HG03575 (cell line): ENCODE measurements at regions not wholly inside any gene's neighbourhood (a gene's known extent, or its start where the extent isn't known, plus 50 kb on each side); places are given as distances from the start of the nearest gene placed in this dataset.
"Not testable (repeated sequence)": the region's sequence is repeated elsewhere in the genome, so short reads cannot be mapped to it uniquely, and the experiment has no call there.

ENCODE experiments used
- ATAC-seq: cut with Tn5 transposase; IDR thresholded peaks from one replicate; pipeline ENCODE4 v1.9.1; 2021; ENCODE audit not compliant: unreplicated experiment, insufficient number of reproducible peaks, low FRiP score; ENCODE audit errors: extremely low read depth

DNA sequence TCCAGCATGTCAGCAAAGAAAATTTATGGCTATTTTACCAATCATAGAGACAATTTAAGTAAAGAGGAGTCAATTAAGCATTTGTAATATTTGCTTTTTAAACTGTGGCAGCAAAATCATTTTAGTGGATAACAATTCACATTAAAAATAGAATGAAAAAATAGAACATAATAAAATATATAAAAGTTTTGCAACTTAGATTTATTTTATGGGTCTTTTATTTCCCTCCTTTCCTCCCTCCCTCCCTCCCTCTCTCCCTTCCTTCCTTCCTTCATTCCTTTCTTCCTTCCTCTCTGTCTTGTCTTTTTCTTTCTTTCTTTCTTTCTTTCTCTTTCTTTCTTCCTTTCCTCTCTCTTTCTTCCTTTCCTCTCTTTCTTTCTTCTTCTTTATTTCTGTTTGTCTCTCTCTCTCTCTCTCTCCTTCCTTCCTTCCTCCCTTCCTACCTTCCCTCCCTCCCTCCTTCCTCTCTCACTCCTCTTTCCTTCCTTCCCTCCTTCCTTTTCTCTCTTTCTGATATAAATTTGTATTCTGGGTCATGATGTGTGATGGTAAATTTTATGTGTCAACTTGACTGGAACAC lies 610.9 kb upstream of the CITED2 start:
- ATAC-seq, result no peak

DNA sequence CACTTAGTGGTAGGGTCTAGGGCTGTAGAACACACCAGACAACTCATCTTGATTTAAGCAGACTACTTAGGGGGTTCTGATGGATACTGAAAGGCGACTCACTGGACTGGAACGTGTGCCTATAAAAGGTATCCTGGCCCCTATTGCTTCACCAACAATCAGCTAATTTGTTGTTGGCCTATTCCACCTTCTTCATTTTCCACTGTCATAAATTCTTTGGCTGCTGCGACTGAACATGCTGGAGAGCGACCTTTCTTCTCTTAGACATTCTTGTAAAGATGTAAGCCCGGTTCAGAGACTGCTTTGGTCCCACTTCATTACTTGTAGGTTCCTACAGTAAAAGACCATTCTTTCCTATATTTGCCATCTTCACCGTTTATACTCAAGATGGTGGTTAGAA lies 609.9 kb upstream of the CITED2 start:
- no peak for ATAC-seq

DNA sequence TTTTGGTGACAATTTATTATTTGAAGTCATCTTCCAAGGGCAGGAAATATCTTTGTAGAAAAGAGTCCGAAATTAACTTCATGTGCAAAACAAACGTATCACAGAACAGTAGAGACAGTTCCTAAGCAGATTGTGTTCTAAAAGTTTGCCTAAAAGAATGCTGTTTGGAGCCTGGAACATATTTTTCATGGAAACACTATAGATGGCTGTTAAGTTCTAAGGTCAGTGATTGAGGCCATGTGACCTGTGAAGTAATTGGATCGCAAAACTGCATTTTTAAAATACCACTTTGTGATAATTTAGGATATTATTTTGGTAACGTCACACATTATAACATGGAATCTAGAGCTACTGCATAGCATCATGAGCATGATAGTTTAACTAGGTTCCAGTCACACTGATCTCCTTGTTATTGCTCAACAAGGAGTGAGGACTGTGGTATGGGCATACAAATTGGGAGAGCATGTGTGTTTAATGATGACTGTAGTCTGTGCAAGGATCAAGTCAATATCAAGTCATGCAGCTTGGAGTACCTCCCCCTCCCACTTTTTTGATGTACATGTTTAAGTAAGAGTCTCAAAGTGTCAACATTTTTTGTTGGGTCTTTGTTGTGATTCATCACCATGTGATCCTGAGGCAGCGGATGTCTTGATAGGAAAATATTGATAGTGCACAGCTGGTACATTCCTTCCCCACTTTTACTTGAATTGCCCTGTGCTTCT lies 609.3 kb upstream of the CITED2 start:
- no peak for ATAC-seq

DNA sequence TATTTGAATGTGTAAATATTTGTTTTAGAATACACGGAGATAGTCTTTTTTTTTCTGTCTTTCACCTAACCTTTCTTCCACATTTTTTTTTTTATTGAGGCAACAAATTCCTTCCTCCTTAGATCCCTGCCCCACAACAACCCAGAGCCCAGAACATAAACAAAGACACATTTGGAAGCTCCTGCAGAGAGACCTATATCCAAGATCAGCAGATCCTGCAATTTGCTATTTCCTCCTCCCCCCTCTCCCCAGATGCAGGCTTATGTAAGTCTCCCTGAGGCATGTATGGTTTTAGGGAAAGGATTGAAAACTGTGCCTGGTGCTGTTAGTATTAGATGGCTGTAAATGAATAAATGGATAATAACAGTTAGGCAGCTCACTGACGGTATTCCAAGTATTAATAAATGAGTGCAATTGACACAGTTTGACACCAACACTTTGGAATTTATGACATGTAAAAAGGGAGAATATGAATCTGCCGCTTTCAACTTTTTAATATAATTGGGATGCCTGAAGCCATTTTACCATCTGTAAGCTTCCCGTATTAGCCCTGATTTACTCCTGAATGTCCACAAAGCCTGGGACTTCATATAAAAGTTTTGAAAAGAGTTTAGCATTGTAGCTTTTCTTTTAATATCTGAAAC lies 608.3 kb upstream of the CITED2 start:
- ATAC-seq, result no peak

DNA sequence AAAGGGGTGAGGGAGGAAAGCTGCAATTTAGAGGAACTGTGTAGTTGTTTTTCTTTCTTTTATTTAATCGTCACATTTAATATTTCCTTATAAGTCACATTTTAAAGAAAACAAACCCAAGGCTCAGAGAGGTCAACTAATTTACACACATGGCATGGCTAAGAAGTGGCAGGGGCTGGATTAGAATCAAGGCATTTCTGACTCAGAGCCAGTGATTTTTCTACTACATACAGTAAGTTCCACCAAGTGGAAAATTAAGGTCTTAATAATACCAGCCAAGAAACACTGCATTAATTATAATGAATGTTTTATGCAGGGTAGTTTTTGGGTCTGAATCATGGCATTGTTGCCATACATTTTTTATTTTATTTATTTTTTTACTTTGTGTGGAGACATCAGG lies 607.7 kb upstream of the CITED2 start:
- ATAC-seq, result no peak

DNA sequence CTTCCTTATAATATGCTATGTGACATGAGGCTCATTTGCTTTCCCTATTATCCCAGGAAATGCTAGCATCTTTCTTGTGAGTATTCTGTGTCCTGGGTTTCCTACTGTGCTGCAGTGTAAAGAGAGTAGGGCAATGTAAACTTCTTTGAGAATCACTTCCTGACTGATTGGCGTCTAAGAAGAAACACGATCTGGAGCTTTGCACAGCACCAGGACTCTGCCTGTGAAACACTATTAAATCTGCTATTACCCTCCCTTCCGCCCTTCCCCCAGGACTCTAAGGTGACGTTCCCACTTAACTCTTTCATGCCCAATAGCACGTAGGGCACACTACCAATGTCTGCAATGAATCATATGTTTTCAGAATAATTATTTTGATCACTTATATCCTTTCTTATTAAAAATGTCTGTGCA lies 607.3 kb upstream of the CITED2 start:
- ATAC-seq, result no peak

DNA sequence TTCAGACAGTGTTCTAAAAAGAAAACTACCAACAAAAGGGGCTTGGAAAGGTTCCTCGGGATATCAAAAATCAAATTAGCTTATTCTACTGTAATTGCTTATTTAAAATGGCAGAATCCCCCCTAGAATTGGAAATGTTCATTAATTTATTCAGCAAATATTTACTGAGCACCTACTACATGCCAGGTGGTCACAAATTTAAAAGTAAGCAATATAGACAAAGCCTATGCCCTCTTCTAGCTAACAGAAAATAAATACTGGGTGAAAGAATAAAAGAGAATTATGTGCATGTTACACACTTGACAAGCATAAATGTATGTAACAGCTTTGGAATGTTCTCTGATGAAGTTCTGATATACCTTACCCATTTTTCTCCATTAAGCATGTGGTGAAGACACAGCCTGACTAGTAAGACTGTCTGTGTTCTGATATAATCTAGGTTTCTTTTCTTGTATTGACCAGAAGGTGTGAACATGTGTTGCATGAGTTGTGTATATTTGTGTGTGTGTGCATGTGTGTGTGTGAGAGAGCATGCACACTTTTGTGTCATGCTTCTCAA lies 606.7 kb upstream of the CITED2 start:
- no peak for ATAC-seq

DNA sequence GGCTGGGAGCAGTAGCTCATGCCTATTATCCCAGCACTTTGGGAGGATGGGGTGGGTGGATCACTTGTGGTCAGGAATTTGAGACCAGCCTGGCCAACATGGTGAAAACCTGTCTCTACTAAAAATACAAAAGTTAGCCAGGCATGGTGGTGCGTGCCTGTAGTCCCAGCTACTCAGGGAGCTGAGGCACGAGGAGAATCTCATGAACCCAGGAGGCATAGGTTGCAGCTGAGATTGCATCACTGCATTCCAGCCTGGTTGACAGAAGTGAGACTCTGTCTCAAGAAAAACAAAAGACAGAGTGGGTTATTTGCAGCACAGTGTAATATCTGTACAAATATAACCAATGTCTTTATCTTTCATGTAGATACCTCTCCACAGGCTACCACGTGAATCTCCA lies 606.2 kb upstream of the CITED2 start:
- not testable (repeated sequence) for ATAC-seq

DNA sequence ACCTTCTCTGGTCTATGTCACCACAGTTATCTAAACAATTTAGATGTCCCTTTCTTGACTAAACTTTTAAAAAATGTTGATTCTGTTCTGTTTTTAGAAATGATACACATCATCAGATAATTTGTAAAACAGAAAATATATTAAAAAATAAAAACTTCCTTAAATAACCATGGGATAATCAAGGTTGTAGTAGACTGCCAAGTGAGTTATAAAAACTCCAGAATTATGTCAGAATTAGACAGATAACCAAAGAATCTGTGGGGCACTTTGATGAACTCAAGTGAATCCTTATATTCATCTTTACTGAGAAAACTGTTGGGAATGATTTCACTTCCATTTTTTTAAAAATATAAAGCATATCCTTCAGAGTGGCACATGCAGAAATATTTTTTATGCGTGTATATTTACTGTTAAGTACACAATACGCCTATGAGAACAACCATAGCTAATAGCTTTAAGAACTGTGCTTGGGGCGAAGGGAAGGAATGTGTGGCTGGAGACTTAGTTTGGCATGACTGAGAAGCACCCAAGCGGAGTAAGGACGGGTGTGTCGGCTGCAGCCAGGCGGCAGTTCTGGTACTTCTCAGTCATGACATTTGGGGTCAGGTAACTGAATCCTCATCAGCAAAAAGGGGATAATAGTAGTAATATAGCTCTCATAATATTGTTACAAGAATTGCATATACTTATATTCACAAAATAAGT lies 604.7 kb upstream of the CITED2 start:
- no peak for ATAC-seq

DNA sequence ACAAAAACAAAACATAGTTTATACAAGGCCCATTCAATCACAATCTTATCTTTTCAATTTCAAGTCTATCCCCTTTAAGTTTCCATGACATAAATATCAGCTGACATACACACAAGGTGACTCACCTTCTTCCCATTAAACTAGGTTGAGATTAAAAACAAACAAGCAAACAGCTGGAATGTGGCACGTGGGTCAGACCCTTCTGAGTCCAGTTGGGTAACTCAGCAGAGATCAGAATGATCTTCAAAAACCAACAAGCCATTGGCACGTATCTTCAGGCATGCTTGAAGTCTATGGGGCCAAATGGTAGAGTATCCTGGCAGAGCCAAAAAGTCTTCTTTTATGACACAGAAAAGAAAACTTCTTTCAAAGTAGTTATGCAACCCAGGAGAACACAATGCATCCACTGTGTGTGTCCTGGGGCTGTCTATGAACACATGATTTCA lies 603.5 kb upstream of the CITED2 start:
- no peak for ATAC-seq

DNA sequence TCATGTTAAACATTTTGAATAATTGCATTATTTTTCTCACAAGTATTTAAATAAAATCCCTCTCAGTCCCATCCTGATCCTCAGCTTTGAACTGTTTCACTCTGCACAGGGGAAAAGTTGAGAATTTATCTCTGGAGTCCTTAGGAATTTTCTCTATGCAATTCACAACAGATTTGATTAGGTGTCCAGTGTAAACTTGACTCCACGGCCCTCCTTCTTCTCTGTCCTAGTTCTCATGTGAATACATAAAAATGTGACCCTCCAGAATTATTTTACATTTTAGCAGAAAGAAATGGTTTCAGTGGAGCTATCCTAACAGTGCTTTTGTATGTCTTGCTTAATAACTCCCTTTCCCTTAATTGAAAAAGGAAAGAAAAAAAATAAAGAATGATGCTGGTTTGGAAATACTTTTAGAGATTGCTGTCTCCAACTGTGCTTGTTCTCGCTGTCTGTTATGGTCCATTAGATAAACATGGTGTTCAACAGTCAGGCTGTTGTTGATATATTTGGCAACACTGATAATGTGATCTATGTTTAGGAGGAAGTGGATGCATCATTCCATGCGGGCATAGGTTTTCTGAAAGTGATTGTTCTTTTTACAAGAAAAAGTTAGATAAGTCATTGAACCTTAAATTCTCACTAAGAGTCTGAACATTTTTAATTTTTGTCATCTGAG lies 599.4 kb upstream of the CITED2 start:
- no peak for ATAC-seq

DNA sequence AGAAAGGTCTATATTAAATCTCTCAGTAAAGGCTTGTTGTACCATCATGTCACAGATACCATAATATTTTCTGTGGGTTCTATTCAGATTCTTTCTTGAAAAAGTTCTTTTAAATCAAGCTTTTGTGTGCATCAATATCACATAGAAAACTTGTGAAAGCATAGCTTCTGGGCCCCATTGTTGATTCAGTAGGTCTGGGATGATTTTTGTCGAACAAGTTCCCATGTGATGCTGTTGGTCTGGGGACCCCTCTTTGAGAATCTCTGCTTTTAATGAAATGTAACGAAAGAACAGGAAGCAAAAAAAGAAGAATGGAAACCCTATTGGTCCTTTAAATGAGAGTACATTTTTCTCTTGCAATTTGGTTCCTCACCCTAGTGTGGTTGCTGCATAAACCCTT lies 597.7 kb upstream of the CITED2 start:
- ATAC-seq, result no peak

DNA sequence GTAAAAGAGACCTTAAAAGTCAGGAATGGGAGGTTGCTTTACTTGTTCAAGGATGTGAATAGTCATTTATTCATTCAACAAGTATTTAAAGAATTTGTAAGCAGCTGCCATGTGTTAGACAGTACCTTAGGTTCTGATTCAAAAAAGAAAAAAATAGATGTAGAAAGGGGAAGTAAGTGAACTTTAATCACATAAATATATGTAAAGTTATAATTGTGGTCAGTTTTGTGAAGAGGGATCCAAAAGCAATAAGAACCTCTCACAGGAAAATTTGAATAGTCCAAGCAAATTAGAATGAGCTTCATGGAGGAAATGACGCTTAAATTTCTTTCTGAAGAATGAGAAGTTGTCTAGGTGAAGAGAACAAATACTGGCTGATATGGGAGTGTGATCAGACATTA lies 596.1 kb upstream of the CITED2 start:
- no peak for ATAC-seq

DNA sequence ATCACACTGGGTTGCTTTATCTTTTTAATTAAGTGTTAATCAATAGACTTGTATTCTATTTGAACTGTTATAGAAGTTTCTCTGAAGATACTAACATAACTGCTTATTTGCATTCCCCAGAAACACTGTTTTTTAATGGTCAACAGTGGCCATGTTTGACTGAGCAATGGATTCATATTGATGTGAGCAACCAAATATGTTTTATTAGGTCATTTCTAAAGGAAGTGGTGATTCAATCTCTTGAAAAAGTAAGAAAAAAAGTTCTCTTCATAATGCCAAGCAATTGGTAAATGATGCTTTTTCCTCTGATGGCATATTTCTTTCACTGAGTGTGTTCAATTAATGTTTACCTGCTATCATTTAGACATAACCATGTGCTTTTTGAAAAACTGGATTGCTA lies 593.0 kb upstream of the CITED2 start:
- no peak for ATAC-seq

DNA sequence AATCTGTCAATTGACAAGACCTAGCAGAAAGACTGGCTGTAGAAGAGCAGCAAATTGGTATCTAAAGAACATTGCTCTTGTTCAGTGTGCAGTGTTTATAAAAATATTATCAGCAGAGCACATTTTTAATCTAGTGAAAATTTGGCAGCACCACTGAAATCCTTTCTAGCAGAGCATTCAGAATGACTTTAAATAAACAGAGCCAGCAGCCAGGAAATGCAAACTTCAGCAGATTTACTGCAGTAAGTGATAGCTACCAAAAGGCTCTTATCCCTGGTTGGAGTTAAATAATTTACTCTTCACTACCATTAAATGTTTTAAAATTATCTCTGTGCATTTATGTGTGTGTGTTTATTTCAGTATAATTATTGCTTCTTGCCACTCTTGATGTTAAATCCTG lies 590.9 kb upstream of the CITED2 start:
- no peak for ATAC-seq

DNA sequence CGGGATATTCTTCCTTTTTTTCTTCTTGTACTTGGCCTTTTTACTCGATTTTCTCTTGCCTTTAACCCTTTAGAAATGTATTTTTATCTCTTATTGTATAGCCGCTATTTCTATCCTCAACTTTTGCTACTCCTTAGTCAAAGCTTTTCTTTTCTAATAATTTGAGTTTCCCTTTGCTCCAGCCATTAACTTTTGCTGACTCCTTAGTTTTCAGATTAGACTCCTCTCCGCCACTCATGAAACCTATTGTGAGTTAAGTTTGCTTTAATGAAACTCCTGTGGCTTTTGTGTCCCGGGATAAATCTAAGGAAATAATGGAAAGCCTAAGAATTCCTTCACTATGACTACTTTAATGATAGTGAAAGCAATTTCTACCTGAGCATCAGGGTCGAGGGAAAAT lies 590.3 kb upstream of the CITED2 start:
- ATAC-seq, result no peak

DNA sequence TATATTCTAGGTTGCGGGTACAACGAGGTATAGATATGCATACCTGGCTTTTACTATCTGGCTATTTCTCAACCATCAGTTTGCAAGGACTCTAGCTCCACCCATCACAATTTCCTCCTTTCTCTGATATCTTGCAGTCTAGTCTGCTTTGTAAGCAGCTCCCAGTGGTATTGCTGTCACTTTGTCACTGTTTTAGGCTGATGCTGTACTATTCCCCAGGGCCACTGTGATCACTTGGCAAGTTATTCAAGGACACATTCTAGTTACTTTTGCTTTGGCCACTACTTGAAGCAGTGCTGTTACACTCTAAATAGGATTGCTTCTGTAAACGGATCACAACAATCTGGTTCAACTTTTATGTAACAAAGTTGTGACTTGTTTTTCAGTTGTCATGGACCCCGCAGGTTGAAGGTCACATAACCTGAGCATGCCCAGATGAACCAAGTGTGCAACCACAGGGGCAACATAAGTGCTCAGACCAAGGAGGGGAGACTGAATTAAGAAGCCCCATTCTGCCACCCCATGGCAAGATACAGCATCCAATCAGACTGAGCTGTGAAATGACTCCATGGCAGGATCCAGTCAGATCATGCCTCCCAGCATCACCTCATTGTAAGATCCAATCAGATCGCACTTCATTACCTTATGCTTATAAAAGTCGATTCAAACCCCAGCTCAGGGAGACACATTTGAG lies 588.4 kb upstream of the CITED2 start:
- ATAC-seq, result no peak

DNA sequence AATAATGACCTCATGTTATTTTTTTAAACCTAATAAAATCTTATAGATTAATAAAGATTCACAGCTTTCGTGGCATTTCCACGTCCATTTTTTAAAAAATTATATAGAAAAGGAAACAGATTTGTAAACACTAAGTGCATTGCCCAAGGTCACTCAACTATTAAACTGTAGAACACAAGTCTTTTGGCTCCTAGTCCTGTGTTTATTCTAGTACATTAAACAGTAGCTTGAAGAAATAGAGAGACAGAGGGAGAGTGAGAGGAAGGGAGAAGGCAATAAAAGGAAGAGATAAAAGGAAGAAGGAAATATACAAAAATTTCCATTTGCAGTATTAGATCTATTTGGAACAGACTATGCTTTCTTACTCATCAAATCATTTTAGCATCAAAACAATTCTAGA lies 586.7 kb upstream of the CITED2 start:
- no peak for ATAC-seq

DNA sequence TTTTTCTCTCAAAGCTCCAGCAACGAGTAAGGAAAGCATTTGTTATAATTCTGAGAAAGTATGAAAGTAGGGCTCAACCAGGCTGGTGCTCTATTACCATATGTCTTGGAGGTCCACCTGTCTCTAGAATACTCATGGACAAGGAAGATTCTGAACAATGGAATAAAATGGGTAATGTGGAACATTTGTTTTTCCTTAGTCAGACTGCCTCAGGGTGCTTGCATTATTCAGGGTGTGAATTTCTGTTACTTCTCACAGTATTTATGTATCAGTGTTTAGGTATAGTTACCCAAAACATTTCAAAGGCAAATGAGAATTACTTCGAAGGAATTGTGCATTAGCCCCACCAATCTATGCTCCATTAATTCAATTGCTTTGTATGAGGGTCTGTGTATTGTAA lies 586.2 kb upstream of the CITED2 start:
- ATAC-seq, result no peak
